HEK293 (cell line): ENCODE measurements at regions not wholly inside any gene's neighbourhood (a gene's known extent, or its start where the extent isn't known, plus 50 kb on each side); places are given as distances from the start of the nearest gene placed in this dataset.

Experiments
- CTCF ChIA-PET: fragments of 350-600 bp; formaldehyde crosslinking; extraction: SDS; loops from one replicate; lab custom pipeline; 2021; ENCODE audit warnings: antibody characterized with exemption; lab: Yijun Ruan, JAX
- POLR2A ChIA-PET: fragments of 300-600 bp; formaldehyde crosslinking; extraction: SDS; loops from one replicate; lab custom pipeline; 2020; ENCODE audit warnings: antibody characterized with exemption, inconsistent platforms; lab: Yijun Ruan, JAX
- H3K27ac ChIP-seq: fragments of 200-500 bp; sonication (Bioruptor generic); 2 replicates; pipeline ENCODE4 v1.5.1; 2014; ENCODE audit warnings: low read depth, low read length, control low read depth, inconsistent platforms; ENCODE audit errors: extremely low read depth
- H3K36me3 ChIP-seq, 2 experiments: fragments of 200-500 bp in 1 of 2; sonication (Bioruptor generic) in 1 of 2; 1 replicate in 1 of 2; 2 replicates in 1 of 2; pipeline ENCODE4 v1.5.1; 2014 to 2017; ENCODE audit warnings: inconsistent platforms in 2 of 2, low read length in 2 of 2; ENCODE audit not compliant: control insufficient read depth in 2 of 2, insufficient read depth in 1 of 2
- H3K4me1 ChIP-seq: fragments of 200-500 bp; sonication (Bioruptor generic); 2 replicates; pipeline ENCODE4 v1.5.1; 2014; ENCODE audit warnings: mild to moderate bottlenecking, low read length, inconsistent platforms; ENCODE audit not compliant: control insufficient read depth, insufficient read depth
- H3K4me3 ChIP-seq: 2 replicates; pipeline ENCODE4 v1.5.1; 2011; ENCODE audit warnings: low read depth, mild to moderate bottlenecking, control low read depth, low read length, moderate library complexity
- H3K9me3 ChIP-seq: fragments of 200-500 bp; sonication (Bioruptor generic); 2 replicates; pipeline ENCODE4 v1.5.1; 2014; ENCODE audit warnings: low read depth, low read length, inconsistent platforms; ENCODE audit not compliant: control insufficient read depth, insufficient read depth
- MYNN ChIP-seq: fragments of 450-650 bp; formaldehyde crosslinking; IDR thresholded peaks from 2 replicates; pipeline ENCODE4 v1.5.1; 2016; ENCODE audit warnings: missing biosample characterization, missing genetic modification characterization, borderline replicate concordance
- SP3 ChIP-seq: fragments of 450-650 bp; formaldehyde crosslinking; IDR thresholded peaks from 2 replicates; pipeline ENCODE4 v1.5.1; 2016; ENCODE audit warnings: missing biosample characterization, missing genetic modification characterization
- TSHZ1 ChIP-seq: fragments of 450-650 bp; formaldehyde crosslinking; IDR thresholded peaks from 2 replicates; pipeline ENCODE4 v1.5.1; 2016; ENCODE audit warnings: missing biosample characterization, missing genetic modification characterization, borderline replicate concordance
- YY1 ChIP-seq: fragments of 450-650 bp; formaldehyde crosslinking; IDR thresholded peaks from 2 replicates; pipeline ENCODE4 v1.5.1; 2018; ENCODE audit warnings: missing biosample characterization, missing genetic modification characterization
- ZBTB1 ChIP-seq: fragments of 450-650 bp; formaldehyde crosslinking; IDR thresholded peaks from 2 replicates; pipeline ENCODE4 v1.5.1; 2016; ENCODE audit warnings: missing biosample characterization, missing genetic modification characterization
- ZBTB21 ChIP-seq: fragments of 450-650 bp; formaldehyde crosslinking; IDR thresholded peaks from 2 replicates; pipeline ENCODE4 v1.5.1; 2017; ENCODE audit warnings: missing biosample characterization, missing genetic modification characterization
- ZEB2 ChIP-seq: fragments of 450-650 bp; formaldehyde crosslinking; IDR thresholded peaks from 2 replicates; pipeline ENCODE4 v1.5.1; 2016; ENCODE audit warnings: missing biosample characterization, missing genetic modification characterization
- ZNF133 ChIP-seq: fragments of 450-650 bp; formaldehyde crosslinking; IDR thresholded peaks from 2 replicates; pipeline ENCODE4 v1.5.1; 2016; ENCODE audit warnings: missing biosample characterization, missing genetic modification characterization
- ZNF175 ChIP-seq: fragments of 450-650 bp; formaldehyde crosslinking; IDR thresholded peaks from 2 replicates; pipeline ENCODE4 v1.5.1; 2016; ENCODE audit warnings: missing biosample characterization, missing genetic modification characterization
- ZNF202 ChIP-seq: fragments of 450-650 bp; formaldehyde crosslinking; IDR thresholded peaks from 2 replicates; pipeline ENCODE4 v1.5.1; 2016; ENCODE audit warnings: missing biosample characterization, missing genetic modification characterization, borderline replicate concordance
- ZNF223 ChIP-seq: fragments of 450-650 bp; formaldehyde crosslinking; IDR thresholded peaks from 2 replicates; pipeline ENCODE4 v1.5.1; 2016; ENCODE audit warnings: missing biosample characterization, missing genetic modification characterization
- ZNF433 ChIP-seq: fragments of 450-650 bp; formaldehyde crosslinking; IDR thresholded peaks from 2 replicates; pipeline ENCODE4 v1.5.1; 2016; ENCODE audit warnings: missing biosample characterization, missing genetic modification characterization, low read depth
- ZNF529 ChIP-seq: fragments of 450-650 bp; formaldehyde crosslinking; IDR thresholded peaks from 2 replicates; pipeline ENCODE4 v1.5.1; 2017; ENCODE audit warnings: missing genetic modification characterization, missing biosample characterization; ENCODE audit not compliant: insufficient replicate concordance
- ZNF558 ChIP-seq: fragments of 450-650 bp; formaldehyde crosslinking; IDR thresholded peaks from 2 replicates; pipeline ENCODE4 v1.5.1; 2016; ENCODE audit warnings: missing biosample characterization, missing genetic modification characterization
- ZNF560 ChIP-seq: fragments of 450-650 bp; formaldehyde crosslinking; IDR thresholded peaks from 2 replicates; pipeline ENCODE4 v1.5.1; 2017; ENCODE audit warnings: missing biosample characterization, missing genetic modification characterization, borderline replicate concordance
- ZNF670 ChIP-seq: fragments of 450-650 bp; formaldehyde crosslinking; IDR thresholded peaks from 2 replicates; pipeline ENCODE4 v1.5.1; 2016; ENCODE audit warnings: missing biosample characterization, missing genetic modification characterization, low read depth
- ZNF747 ChIP-seq: fragments of 450-650 bp; formaldehyde crosslinking; IDR thresholded peaks from 2 replicates; pipeline ENCODE4 v1.5.1; 2016; ENCODE audit warnings: missing biosample characterization, missing genetic modification characterization
- ZNF843 ChIP-seq: fragments of 450-650 bp; formaldehyde crosslinking; IDR thresholded peaks from 2 replicates; pipeline ENCODE4 v1.5.1; 2016; ENCODE audit warnings: missing biosample characterization, missing genetic modification characterization
- ZSCAN16 ChIP-seq: fragments of 450-650 bp; formaldehyde crosslinking; IDR thresholded peaks from 2 replicates; pipeline ENCODE4 v1.5.1; 2016; ENCODE audit warnings: missing biosample characterization, missing genetic modification characterization
- TF ChIP-seq, protein P1 (sequence below): fragments of 450-650 bp; formaldehyde crosslinking; optimal IDR thresholded peaks from 2 replicates; pipeline ENCODE3; 2016; ENCODE audit warnings: missing biosample characterization, mild to moderate bottlenecking, missing genetic modification characterization
- TF ChIP-seq, protein P2 (sequence below): fragments of 450-650 bp; formaldehyde crosslinking; IDR thresholded peaks from 2 replicates; pipeline ENCODE4 v1.5.1; 2016; ENCODE audit warnings: missing biosample characterization, missing genetic modification characterization, low read depth

GRCh38 chr6:21653323-21653722, 59.8 kb downstream of the SOX4 start:
- POLR2A ChIA-PET, result interaction anchor here (0.6 to 1.6 kb wide), 2 partner anchors 60 to 1758 kb away, joined by 3 to 4 read pairs; partner anchors contain the start of gene SOX4
- no peak for TF ChIP-seq ZSCAN16
- TF ChIP-seq ZNF843, result no peak
- no peak for TF ChIP-seq ZNF529
- TF ChIP-seq ZNF175 (tag by site-specific recombination), result no peak
- TF ChIP-seq ZNF433, result no peak
- no peak for TF ChIP-seq ZNF558
- TF ChIP-seq ZNF560 (tag by site-specific recombination), result no peak
- TF ChIP-seq ZNF202 (tag by site-specific recombination), result no peak
- H3K36me3 ChIP-seq, result no peaks in the 10 kb centered on the region
- no peaks in the 10 kb centered on the region for H3K4me1 ChIP-seq
- CTCF ChIA-PET, result no interaction called here
- H3K9me3 ChIP-seq, result no peaks in the 10 kb centered on the region
- no peak overlapping the region for H3K4me3 ChIP-seq
- no peak overlapping the region for H3K27ac ChIP-seq

- ChIA-PET POLR2A (interaction anchor here (1.6 kb wide), 1 partner anchor 61 kb away, joined by 3 read pairs; the partner anchor contains the start of gene SOX4), CTCF (interaction anchor here (0.9 kb wide), 1 partner anchor 60 kb away, joined by 3 read pairs; the partner anchor contains the start of gene SOX4)
- no peak overlapping the region for H3K27ac ChIP-seq
- no peaks in the 10 kb centered on the region for H3K36me3 ChIP-seq
- TF ChIP-seq ZNF747 (tag by site-specific recombination) (no peak), ZBTB21 (no peak), TSHZ1 (no peak), ZNF133 (tag by site-specific recombination) (no peak), YY1 (tag by site-specific recombination) (no peak), ZEB2 (tag by site-specific recombination) (no peak), ZNF670 (tag by site-specific recombination) (no peak), ZNF223 (tag by site-specific recombination) (no peak), MYNN (tag by site-specific recombination) (no peak), SP3 (tag by site-specific recombination) (no peak), ZBTB1 (tag by site-specific recombination) (no peak)
- TF ChIP-seq, protein P1, sequence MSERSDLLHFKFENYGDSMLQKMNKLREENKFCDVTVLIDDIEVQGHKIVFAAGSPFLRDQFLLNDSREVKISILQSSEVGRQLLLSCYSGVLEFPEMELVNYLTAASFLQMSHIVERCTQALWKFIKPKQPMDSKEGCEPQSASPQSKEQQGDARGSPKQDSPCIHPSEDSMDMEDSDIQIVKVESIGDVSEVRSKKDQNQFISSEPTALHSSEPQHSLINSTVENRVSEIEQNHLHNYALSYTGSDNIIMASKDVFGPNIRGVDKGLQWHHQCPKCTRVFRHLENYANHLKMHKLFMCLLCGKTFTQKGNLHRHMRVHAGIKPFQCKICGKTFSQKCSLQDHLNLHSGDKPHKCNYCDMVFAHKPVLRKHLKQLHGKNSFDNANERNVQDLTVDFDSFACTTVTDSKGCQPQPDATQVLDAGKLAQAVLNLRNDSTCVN (tag by site-specific recombination), result no peak
- H3K4me3 ChIP-seq, result no peak overlapping the region
- H3K4me1 ChIP-seq, result no peaks in the 10 kb centered on the region
- no peaks in the 10 kb centered on the region for H3K9me3 ChIP-seq
Observed at GRCh38 chr6:21653905-21654304, 60.4 kb downstream of the SOX4 start.

- no peaks in the 10 kb centered on the region for H3K9me3 ChIP-seq
- POLR2A ChIA-PET, result no interaction called here
- CTCF ChIA-PET, result interaction anchor here (0.9 kb wide), 1 partner anchor 60 kb away, joined by 3 read pairs; the partner anchor contains the start of gene SOX4
- H3K36me3 ChIP-seq, result no peaks in the 10 kb centered on the region
- TF ChIP-seq, protein P2, sequence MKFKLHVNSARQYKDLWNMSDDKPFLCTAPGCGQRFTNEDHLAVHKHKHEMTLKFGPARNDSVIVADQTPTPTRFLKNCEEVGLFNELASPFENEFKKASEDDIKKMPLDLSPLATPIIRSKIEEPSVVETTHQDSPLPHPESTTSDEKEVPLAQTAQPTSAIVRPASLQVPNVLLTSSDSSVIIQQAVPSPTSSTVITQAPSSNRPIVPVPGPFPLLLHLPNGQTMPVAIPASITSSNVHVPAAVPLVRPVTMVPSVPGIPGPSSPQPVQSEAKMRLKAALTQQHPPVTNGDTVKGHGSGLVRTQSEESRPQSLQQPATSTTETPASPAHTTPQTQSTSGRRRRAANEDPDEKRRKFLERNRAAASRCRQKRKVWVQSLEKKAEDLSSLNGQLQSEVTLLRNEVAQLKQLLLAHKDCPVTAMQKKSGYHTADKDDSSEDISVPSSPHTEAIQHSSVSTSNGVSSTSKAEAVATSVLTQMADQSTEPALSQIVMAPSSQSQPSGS (tag by site-specific recombination), result no peak
- TF ChIP-seq, all 188 proteins: peak for 0
- Histone ChIP-seq H3K4me3 (no peak overlapping the region), H3K27ac (no peak overlapping the region), H3K4me1 (no peaks in the 10 kb centered on the region)
Observed at GRCh38 chr6:21654361-21654760, 60.8 kb downstream of the SOX4 start.
